GM12891 (cell line): ENCODE measurements at regions not wholly inside any gene's neighbourhood (a gene's known extent, or its start where the extent isn't known, plus 50 kb on each side); places are given as distances from the start of the nearest gene placed in this dataset.

Experiments
- PAX5 ChIP-seq: IDR thresholded peaks from 2 replicates; pipeline ENCODE4 v1.6.1; 2011; ENCODE audit warnings: low read length, moderate library complexity, mild to moderate bottlenecking; ENCODE audit not compliant: insufficient read depth, severe bottlenecking
- POLR2A ChIP-seq: IDR thresholded peaks from 2 replicates; pipeline ENCODE4 v1.6.1; 2011; ENCODE audit warnings: low read depth, low read length, control low read depth
- POLR2AphosphoS5 ChIP-seq: IDR thresholded peaks from 2 replicates; pipeline ENCODE4 v1.6.1; 2011; ENCODE audit warnings: low read depth, low read length, control low read depth
- POU2F2 ChIP-seq: IDR thresholded peaks from 2 replicates; pipeline ENCODE4 v1.6.1; 2011; ENCODE audit warnings: low read depth, mild to moderate bottlenecking, control low read depth, low read length, moderate library complexity
- SPI1 ChIP-seq: IDR thresholded peaks from 2 replicates; pipeline ENCODE4 v1.6.1; 2011; ENCODE audit warnings: low read depth, low read length, control low read depth
- TAF1 ChIP-seq: IDR thresholded peaks from 2 replicates; pipeline ENCODE4 v1.6.1; 2011; ENCODE audit warnings: low read depth, low read length, control low read depth

DNA sequence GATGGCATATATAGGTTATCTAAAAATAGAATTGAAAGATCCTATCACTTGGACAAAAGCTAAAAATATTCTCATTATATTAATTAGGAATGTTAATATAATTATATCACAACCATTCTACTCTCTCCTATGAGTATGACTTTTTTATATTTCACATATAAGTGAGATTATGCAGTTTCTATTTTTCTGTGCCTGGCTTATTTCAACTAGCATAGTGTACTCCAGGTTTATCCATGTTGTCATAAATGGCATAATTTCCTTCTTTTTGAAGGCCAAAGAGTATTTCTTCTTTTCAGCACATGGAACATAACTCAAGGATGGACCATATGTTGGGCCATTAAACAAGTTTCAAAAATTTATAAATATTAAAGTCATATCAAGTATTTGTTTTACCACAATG, 421.2 kb upstream of the CTSO start:
- TF ChIP-seq POLR2AphosphoS5 (no peak), POLR2A (no peak), SPI1 (no peak), TAF1 (no peak), POU2F2 (no peak), PAX5 (no peak)
